Activated naive CD8-positive, alpha-beta T cell treated with anti-CD3 and anti-CD28 coated beads, Interleukin-2, amount 50 U/mL, for 16 hours (primary cell): ENCODE measurements at regions not wholly inside any gene's neighbourhood (a gene's known extent, or its start where the extent isn't known, plus 50 kb on each side); places are given as distances from the start of the nearest gene placed in this dataset.
A peak's percentile ranks its signal among the peaks of the same experiment; 100 is the strongest.
"Not testable (repeated sequence)": the region's sequence is repeated elsewhere in the genome, so short reads cannot be mapped to it uniquely, and the experiment has no call there.

ENCODE experiments used
- DNase-seq: peaks from one replicate; pipeline ENCODE4 v3.0.0-alpha.2; 2020; ENCODE audit warnings: low read depth, low spot score

DNA sequence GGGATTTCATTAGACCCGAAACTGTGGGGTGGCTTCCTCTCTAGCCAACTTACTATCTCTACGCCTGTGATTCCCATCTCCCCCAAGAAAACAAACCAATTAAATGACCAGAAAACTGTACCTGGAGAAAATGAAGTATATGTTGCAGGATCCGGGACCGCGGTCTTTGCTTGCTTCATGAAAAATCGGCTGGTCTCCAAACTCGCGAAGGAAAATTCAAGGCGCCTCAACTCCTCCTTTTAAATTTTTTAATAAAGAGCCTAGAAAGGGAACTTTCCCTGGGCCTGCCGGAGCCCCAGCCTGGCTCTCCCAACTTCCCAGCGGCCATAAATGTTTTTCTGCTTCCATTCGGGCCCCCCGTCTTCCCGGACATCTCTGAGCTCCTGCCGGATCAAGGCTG, 110.8 kb upstream of the FOXD4L5 start:
- not testable (repeated sequence) for DNase-seq

DNA sequence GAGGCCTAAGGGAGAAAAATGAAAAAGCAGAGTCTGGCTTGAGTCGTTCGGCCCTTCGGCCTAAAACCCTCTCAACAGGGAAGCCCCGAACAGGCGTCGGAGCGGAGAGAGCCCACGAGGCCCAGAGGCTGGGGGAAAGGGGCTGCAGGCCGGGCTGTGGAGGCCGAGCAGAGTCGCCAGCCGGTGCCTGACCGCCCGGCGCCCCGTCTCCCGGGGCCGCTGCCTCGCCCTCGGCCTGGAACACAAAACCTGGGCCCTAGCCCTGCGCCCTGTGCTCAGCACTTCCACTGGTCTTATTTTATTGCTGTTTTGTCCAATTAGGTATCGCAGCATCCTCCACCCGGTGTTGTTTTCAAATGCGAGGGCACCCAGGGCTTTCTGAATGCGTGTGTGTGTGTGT, 110.1 kb upstream of the FOXD4L5 start:
- DNase-seq, result not testable (repeated sequence)

DNA sequence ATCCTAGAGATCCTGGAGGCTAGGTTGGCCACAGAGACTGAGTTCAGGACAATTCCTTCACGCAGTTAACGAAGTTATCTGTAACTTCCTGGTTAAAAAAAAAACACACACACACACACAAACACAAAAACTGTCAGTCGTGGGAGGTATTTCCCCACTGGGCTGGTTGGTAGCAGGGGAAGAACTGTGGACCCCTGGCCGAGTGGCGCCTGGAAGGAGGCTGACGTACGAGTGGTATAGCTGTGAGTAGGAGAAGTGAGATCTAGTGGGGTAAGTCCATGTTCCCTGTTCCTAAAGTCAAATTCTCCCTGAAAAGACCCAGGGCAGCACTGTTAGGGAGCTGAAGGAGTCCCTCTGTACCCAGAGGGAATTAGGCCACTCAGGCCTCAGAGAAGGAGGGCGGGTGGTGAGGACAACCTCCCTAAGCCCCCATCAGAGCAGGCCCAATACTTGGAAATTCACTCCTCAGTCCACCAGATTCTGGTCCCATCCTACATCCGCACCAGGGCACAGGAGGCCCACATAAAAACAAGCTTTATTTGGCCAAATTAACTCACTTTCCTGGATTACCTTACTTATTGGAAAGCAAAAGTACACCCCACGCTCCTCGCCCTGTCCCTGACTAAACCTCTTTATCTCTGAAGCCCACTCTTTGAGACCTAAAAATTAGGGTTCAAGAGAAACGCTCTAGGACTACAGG, 108.3 kb upstream of the FOXD4L5 start:
- DNase-seq, result not testable (repeated sequence)

DNA sequence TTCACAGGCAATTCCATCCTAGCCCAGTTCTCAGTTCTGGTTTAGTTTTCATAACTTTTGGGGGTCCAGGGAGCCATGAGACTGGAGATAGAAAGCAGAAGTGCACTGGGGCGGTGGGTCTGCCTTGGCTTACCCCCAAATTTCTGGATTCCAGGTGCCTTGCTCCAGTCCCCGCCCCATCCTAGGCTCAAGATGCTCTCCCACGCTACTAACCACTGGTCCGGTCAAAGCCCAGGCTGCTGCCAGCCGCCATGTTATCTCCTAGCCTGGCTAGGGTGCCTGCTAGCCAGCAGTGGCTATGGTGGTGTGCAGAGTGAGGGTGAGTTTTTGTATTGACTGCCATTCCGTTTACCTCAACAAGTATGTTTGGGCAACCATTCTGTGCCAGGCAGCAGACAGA, 107.6 kb upstream of the FOXD4L5 start:
- DNase-seq, result not testable (repeated sequence)

DNA sequence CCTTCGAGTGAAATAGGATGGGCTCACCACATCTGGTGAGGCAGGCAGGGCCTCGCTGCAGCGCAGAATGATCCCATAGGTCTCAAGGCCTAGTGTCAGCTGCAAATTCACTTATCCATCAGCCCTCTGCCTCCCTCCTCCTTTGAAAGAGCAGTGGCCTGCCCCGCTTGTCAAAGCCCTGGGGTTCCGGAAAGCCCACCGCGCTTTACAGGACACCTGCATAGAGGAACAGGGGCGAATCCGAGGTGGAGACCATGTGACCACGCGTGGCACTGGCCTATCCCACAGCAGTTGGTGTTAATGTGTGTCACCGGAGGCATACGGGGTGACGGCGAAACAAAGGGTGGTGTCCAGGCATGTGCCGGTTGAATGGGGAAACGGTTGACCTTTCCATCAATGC, 104.7 kb upstream of the FOXD4L5 start:
- DNase-seq, result peak; percentile 47

DNA sequence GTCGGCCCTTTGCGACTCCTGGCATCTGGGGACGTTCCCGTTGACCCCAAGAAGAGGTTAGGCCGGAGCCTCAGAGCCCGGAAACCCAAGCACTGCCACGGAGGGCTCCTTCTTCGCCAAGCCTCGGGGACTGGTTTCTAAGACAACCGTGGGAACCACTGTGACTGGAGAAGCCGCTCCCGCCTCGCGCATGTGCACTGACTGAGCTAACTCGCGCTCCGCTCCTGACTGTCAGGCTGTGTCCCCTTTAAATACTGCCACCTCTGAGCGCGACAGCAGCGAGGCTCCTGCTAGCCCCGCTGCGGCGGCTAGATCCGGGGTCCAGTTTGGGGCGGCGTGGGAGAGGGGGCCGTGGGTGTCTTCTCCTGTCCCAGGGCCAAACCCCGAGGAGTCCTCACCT, 104.2 kb upstream of the FOXD4L5 start:
- not testable (repeated sequence) for DNase-seq

DNA sequence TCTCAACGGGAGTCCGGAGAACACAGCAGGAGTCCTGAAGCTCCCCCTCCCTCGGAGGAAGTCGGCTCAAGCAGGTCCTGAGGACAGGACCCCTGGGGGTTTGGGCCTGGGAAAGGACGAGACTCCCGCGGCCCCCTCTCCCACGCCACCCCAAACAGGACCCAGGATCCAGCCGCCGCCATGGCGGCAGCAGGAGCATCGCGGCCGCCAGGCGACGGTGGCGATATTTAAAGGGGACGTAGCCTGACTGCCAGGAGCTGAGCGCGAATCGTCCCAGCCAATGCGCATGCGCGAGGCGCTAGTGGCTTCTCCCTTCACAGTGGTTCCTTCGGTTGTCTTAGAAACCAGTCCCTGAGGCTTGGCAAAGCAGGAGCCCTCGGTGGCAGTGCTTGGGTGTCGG, 101.7 kb upstream of the FOXD4L5 start:
- peak; percentile 43 for DNase-seq

DNA sequence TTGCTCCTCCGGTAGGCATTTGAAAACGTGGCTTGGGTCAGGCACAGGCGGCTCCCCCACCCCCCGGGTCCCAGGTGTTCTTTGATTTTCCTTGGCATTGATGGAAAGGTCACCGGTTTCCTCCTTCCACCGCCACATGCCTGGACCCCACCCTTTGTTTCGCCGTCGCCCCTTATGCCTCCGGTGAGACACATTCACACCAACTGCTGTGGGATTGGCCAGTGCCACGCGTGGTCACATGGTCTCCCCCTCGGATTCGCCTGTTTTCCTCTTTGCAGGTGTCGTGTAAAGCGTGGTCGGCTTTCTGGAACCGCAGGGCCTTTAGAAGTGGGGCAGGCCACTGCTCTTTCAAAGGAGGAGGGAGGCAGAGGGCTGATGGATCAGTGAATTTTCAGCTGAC, 101.2 kb upstream of the FOXD4L5 start:
- DNase-seq, result not testable (repeated sequence)

DNA sequence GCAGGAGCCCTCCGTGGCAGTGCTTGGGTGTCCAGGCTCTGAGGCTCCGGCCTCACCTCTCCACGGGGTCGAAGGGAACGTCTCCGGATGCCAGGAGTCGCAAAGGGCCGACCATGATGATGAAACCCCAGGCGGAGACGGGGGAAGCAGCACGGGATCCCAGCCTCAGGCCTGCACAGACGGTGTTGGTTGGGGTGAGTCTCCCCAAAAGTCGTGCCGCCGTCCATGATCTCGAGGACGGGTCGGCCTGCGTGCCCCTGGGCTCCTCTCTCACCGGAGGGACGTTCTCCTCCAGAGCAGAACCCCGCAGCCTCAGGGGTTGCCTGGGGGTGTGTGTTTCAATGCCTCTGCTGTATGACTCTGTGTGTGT, 100.6 kb upstream of the FOXD4L5 start:
- DNase-seq, result not testable (repeated sequence)

DNA sequence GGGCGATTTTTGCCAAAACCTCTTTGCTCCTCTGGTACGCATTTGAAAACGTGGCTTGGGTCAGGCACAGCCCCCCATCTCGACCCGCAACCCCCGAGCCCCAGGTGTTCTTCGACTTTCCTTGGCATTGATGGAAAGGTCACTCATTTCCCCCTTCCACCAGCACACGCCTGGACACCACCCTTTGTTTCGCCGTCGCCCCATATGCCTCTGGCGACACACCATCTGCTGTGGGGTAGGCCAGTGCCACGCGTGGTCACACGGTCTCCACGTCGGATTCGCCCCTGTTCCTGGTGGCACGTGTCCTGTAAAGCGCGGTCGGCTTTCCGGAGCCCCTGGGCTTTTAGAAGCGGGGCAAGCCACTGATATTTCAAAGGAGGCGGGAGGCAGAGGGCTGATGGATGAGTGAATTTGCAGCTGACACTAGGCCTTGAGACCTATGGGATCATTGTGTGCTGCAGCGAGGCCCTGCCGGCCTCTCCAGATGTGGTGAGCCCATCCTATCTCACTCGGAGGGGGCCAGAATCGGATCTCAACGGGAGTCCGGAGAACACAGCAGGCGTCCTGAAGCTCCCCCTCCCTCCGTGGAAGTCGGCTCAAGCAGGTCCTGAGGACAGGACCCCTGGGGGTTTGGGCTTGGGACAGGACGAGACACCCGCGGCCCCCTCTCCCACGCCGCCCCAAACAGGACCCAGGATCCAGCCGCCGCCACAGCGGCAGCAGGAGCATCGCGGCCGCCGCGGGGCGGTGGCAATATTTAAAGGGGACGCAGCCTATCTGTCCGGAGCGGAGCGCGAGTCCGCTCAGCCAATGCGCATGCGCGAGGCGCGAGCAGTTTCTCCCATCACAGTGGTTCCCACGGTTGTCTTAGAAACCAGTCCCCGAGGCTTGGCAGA, 100.0 kb upstream of the FOXD4L5 start:
- DNase-seq, result not testable (repeated sequence)

DNA sequence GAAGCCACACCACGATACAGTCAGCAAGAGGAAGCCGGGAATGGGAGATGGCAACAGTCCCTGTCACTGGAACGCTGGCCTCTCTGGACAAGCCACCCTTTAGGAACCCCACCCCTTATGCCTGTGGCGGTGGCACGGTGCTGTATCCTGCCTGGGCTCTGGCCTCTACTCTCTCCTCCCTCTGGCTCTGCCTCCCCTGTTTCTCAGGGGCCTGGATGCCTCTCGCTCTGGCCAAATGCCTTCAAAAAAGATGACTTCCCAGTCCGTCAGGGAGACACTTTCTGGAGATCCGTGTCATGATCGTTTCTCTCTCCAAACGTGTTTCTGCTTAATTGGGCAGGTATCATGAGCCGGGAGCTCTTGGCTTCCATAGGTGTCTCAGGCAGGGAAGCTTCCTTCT, 99.1 kb upstream of the FOXD4L5 start:
- not testable (repeated sequence) for DNase-seq

DNA sequence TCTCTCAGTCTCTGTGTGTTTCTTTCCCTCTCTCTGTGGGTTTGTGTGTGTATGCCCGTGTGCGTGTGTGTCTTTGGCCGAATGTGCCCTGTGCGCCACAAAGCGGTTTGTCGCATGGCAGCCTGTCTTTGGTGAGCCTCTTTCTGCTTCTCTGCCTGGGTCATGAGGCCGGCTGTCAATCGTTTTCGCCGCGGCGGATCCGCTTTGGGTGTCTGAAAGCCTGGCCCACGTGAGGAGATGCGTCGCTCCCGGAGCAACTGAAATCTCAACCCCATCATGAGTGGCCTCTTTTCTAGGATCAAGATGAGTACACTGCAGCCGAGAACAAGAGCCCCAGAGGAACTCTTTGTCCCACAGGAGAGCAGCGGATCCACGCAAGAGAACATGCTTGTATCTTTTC, 98.6 kb upstream of the FOXD4L5 start:
- DNase-seq, result not testable (repeated sequence)

DNA sequence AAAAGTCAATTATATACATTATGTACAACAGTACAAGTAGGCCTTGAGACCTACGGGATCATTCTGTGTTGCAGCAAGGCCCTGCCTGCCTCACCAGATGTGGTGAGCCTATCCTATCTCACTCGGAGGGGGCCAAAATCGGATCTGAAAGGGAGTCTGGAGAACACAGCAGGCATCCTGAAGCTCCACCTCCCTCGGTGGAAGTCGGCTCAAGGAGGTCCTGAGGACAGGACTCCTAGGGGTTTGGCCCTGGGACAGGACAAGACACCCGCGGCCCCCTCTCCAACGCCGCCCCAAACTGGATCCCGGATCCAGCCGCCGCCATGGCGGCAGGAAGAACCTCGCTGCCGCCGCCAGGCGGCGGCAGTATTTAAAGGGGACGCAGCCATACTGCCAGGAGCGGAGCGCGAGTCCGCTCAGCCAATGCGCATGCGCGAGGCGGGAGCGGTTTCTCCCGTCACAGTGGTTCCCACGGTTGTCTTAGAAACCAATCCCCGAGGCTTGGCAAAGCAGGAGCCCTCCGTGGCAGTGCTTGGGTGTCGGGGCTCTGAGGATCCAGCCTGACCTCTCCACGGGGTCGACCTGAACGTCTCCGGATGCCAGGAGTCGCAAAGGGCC, 97.8 kb upstream of the FOXD4L5 start:
- not testable (repeated sequence) for DNase-seq
